Sigmoid colon (tissue), 4 donors: ENCODE measurements at regions not wholly inside any gene's neighbourhood (a gene's known extent, or its start where the extent isn't known, plus 50 kb on each side); places are given as distances from the start of the nearest gene placed in this dataset.

Experiments
- CTCF ChIP-seq, 4 experiments: fragments of 450-650 bp in 3 of 4; fragments of 200-600 bp in 1 of 4; IDR thresholded peaks; one replicate each; pipeline ENCODE4 v1.5.1; 2016 to 2019; ENCODE audit warnings: antibody characterized with exemption in 4 of 4, mild to moderate bottlenecking in 3 of 4, moderate library complexity in 2 of 4
- POLR2A ChIP-seq, 2 donors: fragments of 450-650 bp; IDR thresholded peaks; one replicate each; pipeline ENCODE4 v1.6.1; 2016; ENCODE audit warnings: antibody characterized with exemption in 2 of 2, mild to moderate bottlenecking in 2 of 2, moderate library complexity in 2 of 2
- POLR2AphosphoS5 ChIP-seq, 4 donors: sonication (generic); formaldehyde crosslinking; IDR thresholded peaks; one replicate each; pipeline ENCODE4 v1.6.1; 2017; ENCODE audit warnings: antibody characterized with exemption in 4 of 4

GRCh38 chr5:144594919-144595318, 424.2 kb downstream of the KCTD16 start:
- no peak for TF ChIP-seq CTCF (IDR thresholded peaks at IDR 0.05)
- TF ChIP-seq POLR2AphosphoS5 (IDR thresholded peaks at IDR 0.05), result no peak
- no peak for TF ChIP-seq POLR2A (IDR thresholded peaks at IDR 0.05)
